ENCODE measurements at regions not wholly inside any gene's neighbourhood (a gene's known extent, or its start where the extent isn't known, plus 50 kb on each side); places are given as distances from the start of the nearest gene placed in this dataset.

DNA sequence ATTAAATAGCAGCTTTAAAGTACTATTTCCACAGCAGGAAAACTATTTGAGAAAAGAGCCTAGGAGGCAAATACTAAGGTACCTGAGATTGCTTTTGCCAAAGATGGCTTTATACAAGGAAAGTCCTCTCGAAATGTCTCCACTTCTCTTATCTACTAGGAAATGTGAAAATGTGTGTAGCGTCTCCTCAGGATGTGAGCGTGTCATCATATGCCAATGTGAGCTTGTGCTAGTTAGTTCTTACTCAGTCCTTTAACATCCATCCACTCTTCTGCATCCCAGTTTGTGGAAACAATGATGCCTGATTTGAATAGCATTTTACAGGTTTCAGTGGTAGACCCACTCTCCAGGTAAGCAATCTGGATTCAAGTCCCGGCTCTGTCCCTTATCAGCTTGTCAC lies 421.0 kb downstream of the DYNC2H1 start:
- DNase-seq = no peak

GRCh38 chr11:103532133-103532788 lies 423.0 kb downstream of the DYNC2H1 start:
- DNase-seq = no peak

- no peak for DNase-seq
Observed at GRCh38 chr11:103534191-103534590, 425.0 kb downstream of the DYNC2H1 start.

DNA sequence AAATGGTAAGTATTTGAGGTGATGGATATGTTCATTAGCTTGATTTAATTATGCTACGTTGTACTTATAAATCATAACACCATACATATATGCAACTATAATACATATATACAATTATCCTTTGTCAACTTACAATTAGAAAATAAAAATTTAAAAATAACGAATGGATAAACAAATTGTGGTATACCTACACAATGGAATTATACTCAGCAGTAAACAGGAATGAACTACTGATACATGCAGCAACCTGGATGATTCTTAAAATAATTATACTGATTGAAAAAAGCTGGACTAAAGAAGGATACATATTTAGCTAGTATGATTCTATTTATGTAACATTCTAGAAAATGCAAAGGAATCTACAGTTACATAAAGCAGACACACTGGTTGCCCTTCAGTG lies 425.7 kb downstream of the DYNC2H1 start:
- no peak for DNase-seq

DNA sequence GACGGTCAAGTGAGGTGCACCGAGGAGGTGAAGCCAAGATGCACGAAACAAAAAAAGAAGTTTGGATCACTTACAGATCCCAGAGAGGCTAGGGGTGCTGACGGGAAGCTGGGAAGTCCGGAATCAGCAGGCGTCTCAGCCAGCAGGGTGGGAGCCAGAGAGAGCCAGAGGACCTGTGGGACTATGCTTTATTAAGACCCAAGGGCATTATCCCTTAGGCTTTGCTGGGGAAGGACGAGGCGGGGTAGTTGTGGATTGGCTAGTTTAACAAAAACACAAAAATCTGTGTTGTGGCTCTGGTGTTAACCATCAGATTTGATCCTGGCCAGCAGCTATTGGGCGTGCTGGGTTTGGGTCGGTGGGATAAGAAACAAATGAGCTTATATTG lies 427.1 kb downstream of the DYNC2H1 start:
- DNase-seq = no peak

GRCh38 chr11:103537904-103538502 lies 428.8 kb downstream of the DYNC2H1 start:
- DNase-seq = no peak

DNA sequence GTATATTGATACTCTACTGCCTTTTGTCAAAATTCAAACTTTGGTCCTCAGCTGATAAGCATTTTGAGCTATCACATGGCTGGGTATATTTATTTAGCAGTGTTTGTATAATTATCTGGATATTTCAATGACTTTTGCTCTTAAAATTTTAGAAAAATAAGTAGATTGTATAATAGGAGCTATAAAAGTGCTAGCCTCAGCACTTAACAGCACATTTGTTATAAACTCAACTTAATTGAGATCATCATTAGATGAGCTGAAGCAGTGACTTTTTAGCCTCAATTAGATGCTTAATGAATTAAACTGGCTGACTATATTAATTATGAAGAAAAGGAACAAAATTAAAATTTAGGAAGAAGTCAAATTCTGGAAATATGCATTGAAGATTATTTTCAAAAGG lies 429.9 kb downstream of the DYNC2H1 start:
- no peak for DNase-seq

DNA sequence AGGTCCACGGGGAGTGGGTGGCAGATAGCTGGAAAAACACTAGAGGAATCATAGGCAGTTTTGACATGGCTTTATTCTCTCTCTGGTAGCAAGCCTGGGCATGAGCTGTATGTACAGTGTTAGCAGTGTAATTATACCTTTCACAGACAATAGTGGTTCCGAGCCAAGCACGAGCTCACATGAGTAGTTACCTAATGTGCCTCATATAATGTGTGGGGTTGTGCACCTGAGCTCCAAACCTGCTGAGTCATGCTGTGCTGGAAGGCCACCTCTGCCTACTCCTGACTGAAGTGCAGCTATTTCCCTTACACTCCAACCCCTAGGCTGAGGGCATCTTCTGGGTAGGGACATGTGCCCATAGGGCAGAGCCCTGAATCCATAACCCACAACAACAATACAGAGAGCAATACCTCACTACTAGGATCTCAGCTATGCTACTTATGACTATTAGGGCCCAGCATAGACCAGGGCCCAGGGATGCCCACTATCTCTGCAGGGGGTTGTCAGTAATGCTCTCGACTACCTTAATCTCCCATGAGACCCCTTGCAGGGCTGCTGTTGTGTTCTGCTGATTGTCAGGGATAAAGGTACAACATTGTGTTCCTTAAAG lies 432.1 kb downstream of the DYNC2H1 start:
- no peak for DNase-seq

DNA sequence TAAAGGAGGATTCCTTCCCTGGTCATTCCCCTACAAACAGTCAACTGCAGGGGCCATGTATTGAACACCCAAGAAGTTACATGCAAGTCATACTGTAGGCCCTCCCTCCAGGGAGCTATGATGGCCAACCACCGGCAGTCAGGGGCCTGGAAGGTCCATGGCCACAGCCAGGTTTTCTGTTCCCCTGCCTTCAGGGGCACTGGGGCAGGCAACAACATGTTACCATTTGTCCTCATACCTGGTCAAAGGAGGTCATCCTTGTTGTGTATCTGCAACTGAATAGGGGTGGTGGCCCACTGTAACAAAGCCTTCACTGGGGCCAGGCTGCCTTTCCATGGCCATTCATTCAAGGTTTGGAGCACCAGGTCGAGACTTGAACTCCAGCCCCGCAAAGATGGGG lies 433.6 kb downstream of the DYNC2H1 start:
- no peak for DNase-seq

GRCh38 chr11:103543456-103543855 lies 434.2 kb downstream of the DYNC2H1 start:
- no peak for DNase-seq

- DNase-seq = no peak
Observed at GRCh38 chr11:103544874-103545273, 435.6 kb downstream of the DYNC2H1 start.

GRCh38 chr11:103545551-103545950 lies 436.3 kb downstream of the DYNC2H1 start:
- no peak for DNase-seq

DNA sequence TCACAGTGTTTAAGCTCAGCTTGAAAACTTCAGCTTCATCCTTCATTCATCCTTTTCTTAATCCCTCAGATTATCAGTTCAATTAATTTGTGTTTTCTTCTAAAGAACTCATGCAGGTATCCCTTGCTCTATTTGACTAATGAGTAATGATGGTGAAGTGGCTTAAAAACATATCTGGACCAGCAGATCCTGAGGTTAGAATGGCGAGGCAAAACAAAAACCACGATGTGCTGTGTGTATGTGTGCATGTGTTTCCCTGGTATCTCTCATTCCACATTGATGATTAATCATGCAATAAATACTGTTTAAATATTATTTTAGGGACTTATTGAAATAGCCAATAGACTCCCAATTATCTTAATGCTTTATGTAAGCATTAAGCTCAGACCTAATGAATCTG lies 437.0 kb downstream of the DYNC2H1 start:
- DNase-seq = no peak

- no peak for DNase-seq
Observed at GRCh38 chr11:103547024-103547423, 437.8 kb downstream of the DYNC2H1 start.

GRCh38 chr11:103547691-103548090 lies 438.5 kb downstream of the DYNC2H1 start:
- no peak for DNase-seq

GRCh38 chr11:103548838-103549237 lies 439.6 kb downstream of the DYNC2H1 start:
- DNase-seq = no peak

GRCh38 chr11:103550811-103551210 lies 441.6 kb downstream of the DYNC2H1 start:
- DNase-seq = no peak

DNA sequence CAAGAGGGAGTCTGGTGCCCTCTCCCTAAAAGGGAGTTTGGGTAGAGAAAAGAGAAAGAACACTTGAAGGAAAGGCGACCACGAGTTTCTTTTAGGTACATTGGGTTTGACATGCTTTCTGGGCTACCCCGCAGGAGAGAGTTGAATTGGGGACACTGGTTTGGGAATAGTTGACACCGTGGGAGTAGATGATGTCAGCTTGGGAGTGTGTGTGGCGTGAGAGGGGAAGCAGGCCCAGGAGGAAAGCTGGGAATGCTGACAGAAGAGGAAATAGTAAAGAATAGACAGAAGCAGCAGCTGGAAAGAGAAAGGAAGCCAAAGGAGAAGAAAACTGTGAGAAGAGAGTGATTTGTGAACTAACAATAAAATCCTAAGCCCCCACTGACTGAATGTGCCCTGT lies 442.9 kb downstream of the DYNC2H1 start:
- no peak for DNase-seq

GRCh38 chr11:103556171-103556570 lies 446.9 kb downstream of the DYNC2H1 start:
- DNase-seq = no peak

- DNase-seq = no peak
Observed at GRCh38 chr11:103566116-103566515, 456.9 kb downstream of the DYNC2H1 start.

DNA sequence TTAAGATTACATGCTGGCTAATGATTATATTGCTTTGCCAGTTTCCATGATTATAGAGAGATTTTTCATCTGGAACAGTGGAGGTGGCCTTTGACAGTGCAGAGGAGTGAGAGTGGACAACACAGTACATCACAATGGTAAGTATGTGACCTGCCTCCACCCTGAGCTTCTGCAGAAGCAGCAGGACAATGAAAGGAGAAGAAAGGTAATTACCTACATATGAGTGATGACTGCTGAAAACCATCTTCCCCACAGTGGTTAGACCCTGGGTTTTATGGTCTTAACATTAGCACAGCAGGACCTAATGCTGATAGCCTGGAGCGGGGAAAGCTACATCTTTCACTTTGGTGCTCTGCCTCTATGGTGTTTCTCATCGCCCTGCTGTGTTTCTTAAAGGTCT lies 454.7 kb upstream of the DDI1 start:
- DNase-seq = no peak

- no peak for DNase-seq
Observed at GRCh38 chr11:103582351-103582909, 454.0 kb upstream of the DDI1 start.

- DNase-seq = no peak
Observed at GRCh38 chr11:103584021-103584420, 452.4 kb upstream of the DDI1 start.

GRCh38 chr11:103584720-103585119 lies 451.7 kb upstream of the DDI1 start:
- no peak for DNase-seq
